ENCODE measurements at regions not wholly inside any gene's neighbourhood (a gene's known extent, or its start where the extent isn't known, plus 50 kb on each side); places are given as distances from the start of the nearest gene placed in this dataset.

DNA sequence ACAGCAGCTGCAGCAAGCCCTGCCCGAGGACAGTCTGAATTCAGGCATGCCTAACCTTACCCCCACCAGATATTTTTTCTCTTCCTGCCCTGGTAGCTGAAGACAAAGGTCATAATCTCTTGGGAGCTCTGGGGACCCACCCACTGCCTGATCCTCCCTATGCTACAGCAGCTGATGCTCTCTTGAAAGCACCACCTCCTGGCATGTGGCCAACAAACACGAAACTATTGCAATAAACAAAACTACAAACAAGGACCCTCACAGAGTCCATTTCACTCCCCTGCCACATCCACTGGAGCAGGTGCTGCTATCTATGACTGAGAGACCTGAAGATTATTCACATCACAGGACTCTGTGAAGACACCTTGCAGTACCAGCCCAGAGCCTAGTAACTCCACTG, 238.5 kb upstream of the HS3ST5 start:
- no peak for TF ChIP-seq NRF1 (conservative IDR thresholded peaks at IDR 0.05; ENCODE audit: low read depth, low read length)
- no peak for TF ChIP-seq USF2 (IDR thresholded peaks at IDR 0.05; ENCODE audit: borderline replicate concordance, low read depth, low read length)
- no peak for TF ChIP-seq NFYA (IDR thresholded peaks at IDR 0.05; ENCODE audit: borderline replicate concordance, low read depth, low read length)
- no peak for TF ChIP-seq POLR2AphosphoS5 (IDR thresholded peaks at IDR 0.05; ENCODE audit: low read length)
- TF ChIP-seq BRCA1 (IDR thresholded peaks at IDR 0.05; ENCODE audit: low read depth, low read length), result no peak
- no peak for TF ChIP-seq SIN3A (IDR thresholded peaks at IDR 0.05; ENCODE audit: low read depth, low read length)
- TF ChIP-seq ATF2 (IDR thresholded peaks at IDR 0.05; ENCODE audit: low read length), result no peak
- no peak for TF ChIP-seq MAX (IDR thresholded peaks at IDR 0.05; ENCODE audit: low read depth, low read length)
- no peak for TF ChIP-seq CEBPB (IDR thresholded peaks at IDR 0.05; ENCODE audit: borderline replicate concordance in 1 of 2, low read depth in 2 of 2, low read length in 2 of 2)
- TF ChIP-seq, protein P1, sequence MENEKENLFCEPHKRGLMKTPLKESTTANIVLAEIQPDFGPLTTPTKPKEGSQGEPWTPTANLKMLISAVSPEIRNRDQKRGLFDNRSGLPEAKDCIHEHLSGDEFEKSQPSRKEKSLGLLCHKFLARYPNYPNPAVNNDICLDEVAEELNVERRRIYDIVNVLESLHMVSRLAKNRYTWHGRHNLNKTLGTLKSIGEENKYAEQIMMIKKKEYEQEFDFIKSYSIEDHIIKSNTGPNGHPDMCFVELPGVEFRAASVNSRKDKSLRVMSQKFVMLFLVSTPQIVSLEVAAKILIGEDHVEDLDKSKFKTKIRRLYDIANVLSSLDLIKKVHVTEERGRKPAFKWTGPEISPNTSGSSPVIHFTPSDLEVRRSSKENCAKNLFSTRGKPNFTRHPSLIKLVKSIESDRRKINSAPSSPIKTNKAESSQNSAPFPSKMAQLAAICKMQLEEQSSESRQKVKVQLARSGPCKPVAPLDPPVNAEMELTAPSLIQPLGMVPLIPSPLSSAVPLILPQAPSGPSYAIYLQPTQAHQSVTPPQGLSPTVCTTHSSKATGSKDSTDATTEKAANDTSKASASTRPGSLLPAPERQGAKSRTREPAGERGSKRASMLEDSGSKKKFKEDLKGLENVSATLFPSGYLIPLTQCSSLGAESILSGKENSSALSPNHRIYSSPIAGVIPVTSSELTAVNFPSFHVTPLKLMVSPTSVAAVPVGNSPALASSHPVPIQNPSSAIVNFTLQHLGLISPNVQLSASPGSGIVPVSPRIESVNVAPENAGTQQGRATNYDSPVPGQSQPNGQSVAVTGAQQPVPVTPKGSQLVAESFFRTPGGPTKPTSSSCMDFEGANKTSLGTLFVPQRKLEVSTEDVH (IDR thresholded peaks at IDR 0.05; ENCODE audit: low read depth, partially characterized antibody), result no peak
- no peak for TF ChIP-seq REST (IDR thresholded peaks at IDR 0.05; ENCODE audit: low read depth, low read length)
- no peak for TF ChIP-seq POLR2A (IDR thresholded peaks at IDR 0.05; ENCODE audit: low read depth, low read length)
